Fibroblast of peridontal ligament (primary cell): ENCODE measurements at regions not wholly inside any gene's neighbourhood (a gene's known extent, or its start where the extent isn't known, plus 50 kb on each side); places are given as distances from the start of the nearest gene placed in this dataset.

Source experiments
- DNase-seq: peaks from one replicate; pipeline ENCODE4 v3.0.0-alpha.2; 2010; ENCODE audit errors: extremely low read depth

DNA sequence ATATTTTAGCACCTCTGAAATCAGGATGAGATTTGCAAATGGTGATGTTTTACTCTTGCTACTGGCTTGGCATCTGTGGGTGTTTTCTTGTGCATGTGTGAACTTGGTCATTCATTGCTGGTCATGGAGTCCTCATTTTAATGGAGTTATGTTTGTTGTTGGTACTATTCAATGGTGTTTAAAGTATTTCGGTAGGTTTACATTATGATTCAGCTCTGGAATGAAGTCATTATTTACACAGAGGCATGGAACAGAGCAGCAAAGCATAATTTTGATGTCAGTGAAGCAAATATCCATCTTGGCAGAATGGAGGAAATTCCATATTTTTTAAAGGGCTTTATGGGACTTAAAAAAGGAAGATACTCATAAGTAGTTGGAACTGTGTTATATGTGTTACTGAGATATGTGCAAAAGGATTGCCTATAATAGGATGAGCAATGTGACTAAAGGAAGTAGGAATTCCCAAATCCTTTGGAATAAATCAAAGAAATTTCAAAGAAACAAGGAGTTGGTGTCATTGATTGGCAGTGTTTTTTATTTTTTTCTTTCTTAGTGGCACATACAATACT, 147.4 kb downstream of the ACTBL2 start:
- peak; percentile 85 for DNase-seq

DNA sequence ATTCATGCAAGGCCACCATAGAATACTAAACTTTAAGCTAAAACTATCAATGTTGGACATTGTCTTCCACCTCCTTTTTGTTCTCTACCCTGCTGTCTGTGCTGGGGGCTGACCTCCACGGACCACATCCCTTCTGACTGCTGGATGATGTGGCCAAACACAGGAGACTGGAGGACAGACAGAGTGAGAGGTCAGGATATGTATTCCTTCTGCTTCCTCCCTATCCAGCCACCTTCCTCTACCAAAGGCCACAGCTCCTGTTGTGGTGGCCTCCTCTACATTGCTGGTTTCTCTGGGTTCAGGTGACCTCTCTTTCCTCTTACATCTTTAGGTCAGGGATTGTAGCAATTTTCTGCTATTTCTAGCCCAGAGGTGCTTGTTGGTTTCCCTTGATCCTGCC, 148.1 kb downstream of the ACTBL2 start:
- DNase-seq, result no peak

GRCh38 chr5:57332361-57332760, 150.2 kb downstream of the ACTBL2 start:
- DNase-seq, result peak; percentile 34

DNA sequence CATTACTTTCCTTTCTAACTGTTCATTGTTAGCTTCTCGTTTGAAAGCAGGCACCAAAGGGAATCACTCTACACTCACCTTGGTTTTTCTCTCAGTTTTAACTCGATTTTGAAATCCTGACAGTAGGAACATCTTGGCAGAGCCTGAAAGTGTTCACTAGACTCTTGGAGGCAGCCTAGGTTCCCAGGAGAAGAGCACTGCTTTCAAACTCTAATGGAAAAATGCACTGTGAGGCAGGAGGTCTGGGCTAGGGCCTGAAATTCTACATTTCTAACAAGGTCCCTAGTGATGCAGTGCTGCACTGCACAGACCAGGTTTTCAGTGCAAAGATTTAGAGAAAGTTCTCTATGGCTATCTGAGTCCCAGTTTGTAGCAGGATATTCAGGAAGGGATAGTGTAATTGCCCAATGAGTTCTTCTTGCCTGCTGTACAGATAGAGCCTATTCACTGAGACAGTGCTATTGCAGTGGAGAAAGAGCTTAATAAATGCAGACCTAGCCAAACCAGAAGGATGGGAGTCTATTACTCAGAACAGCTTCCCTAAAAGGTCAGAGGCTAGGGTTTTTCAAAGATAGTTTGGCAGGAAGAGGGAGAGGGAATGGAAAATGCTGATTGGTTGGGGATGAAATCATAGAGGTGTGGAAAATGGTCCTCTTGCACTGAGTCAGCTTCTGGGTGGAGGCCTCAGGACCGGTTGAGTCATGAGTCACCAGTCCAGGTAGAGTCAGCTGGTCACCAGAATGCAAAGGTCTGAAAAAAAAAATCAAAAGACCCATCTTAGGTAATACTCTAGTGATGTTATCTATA, 153.9 kb downstream of the GPBP1 start:
- no peak for DNase-seq

GRCh38 chr5:57325678-57326397, 152.0 kb downstream of the GPBP1 start:
- DNase-seq, result peak; percentile 66

- no peak for DNase-seq
These were observed 151.0 kb downstream of the GPBP1 start for GRCh38 chr5:57324861-57325260.

- no peak for DNase-seq
These were observed 150.3 kb downstream of the GPBP1 start for GRCh38 chr5:57324181-57324580.

DNA sequence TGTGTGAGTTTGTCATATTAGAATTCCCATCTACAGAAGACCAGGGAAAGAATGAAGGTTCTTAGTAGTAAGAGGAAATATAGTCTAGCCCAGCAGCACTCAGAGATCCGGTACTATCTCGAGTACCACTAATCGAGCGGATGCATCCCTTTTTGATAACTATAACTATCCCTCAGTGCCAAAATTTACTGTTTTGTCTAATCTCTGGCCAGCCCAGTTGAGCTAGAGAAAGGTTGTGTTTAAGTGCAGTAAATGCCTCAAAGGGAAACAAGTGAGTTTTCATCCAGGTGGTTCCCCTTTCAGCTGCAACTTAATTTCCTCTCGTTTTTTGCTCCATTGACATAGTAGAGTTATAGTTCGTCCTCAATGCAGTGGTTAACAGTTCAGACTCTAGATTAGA, 146.7 kb downstream of the GPBP1 start:
- no peak for DNase-seq

DNA sequence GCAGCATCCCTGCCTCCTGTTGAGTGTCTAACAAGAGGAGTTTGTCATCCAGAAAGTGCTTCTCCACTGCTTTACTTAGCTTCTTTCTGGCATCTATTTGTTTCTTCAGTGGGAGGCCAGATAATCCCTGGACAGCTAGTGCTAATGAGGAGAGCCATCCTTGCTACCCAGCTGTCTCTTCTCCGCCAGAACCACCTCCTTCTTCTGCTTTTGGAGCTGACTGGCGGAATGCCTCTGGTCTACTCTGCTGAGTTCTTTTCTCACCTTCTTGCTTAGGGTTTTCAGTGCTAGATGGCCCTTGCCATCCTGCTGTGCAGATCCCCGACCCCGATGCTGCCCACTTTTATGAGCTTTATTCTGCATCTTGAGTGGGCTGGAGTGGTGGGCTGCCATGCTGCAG, 145.8 kb downstream of the GPBP1 start:
- no peak for DNase-seq

GRCh38 chr5:57318251-57318650, 144.4 kb downstream of the GPBP1 start:
- DNase-seq, result no peak

- DNase-seq, result no peak
These were observed 143.5 kb downstream of the GPBP1 start for GRCh38 chr5:57317341-57317740.

GRCh38 chr5:57316798-57317327, 143.0 kb downstream of the GPBP1 start:
- DNase-seq, result peak; percentile 98

- no peak for DNase-seq
These were observed 142.1 kb downstream of the GPBP1 start for GRCh38 chr5:57315941-57316340.
